ENCODE measurements at regions not wholly inside any gene's neighbourhood (a gene's known extent, or its start where the extent isn't known, plus 50 kb on each side); places are given as distances from the start of the nearest gene placed in this dataset.

DNA sequence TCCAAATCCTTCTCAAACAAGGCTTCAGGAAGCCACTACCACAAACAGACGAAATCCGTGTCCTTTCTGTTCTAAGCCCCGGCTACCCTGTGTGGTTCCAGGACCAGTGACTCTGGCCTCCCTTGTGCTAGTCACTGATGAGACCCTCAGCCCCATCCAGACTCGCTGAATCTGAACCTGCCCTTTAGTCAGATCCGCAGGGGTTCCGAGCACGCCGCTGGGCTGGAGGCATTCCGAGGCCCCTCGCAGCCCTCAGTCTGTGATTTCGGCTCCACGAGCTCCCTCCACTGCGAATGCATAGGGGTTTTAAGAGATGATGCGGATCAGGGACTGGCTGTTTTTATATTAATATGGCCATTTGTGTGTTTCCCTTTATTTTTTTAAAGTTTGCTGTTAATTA is 292.7 kb downstream of the IRF8 start:
- TF ChIP-seq, protein P1, sequence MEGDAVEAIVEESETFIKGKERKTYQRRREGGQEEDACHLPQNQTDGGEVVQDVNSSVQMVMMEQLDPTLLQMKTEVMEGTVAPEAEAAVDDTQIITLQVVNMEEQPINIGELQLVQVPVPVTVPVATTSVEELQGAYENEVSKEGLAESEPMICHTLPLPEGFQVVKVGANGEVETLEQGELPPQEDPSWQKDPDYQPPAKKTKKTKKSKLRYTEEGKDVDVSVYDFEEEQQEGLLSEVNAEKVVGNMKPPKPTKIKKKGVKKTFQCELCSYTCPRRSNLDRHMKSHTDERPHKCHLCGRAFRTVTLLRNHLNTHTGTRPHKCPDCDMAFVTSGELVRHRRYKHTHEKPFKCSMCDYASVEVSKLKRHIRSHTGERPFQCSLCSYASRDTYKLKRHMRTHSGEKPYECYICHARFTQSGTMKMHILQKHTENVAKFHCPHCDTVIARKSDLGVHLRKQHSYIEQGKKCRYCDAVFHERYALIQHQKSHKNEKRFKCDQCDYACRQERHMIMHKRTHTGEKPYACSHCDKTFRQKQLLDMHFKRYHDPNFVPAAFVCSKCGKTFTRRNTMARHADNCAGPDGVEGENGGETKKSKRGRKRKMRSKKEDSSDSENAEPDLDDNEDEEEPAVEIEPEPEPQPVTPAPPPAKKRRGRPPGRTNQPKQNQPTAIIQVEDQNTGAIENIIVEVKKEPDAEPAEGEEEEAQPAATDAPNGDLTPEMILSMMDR (IDR thresholded peaks at IDR 0.05) = no peak
- no peak for TF ChIP-seq POLR2AphosphoS5 (IDR thresholded peaks at IDR 0.05; ENCODE audit: low read depth, low read length)

Data from Panc1 (cell line).